Muscle layer of duodenum (tissue), 2 donors: ENCODE measurements at regions not wholly inside any gene's neighbourhood (a gene's known extent, or its start where the extent isn't known, plus 50 kb on each side); places are given as distances from the start of the nearest gene placed in this dataset.

ENCODE experiments used
- H3K27ac ChIP-seq: one replicate; pipeline ENCODE4 v1.7.0; 2013; ENCODE audit warnings: mild to moderate bottlenecking, low read length
- H3K27me3 ChIP-seq: one replicate; pipeline ENCODE4 v1.7.0; 2013; ENCODE audit warnings: low read depth, mild to moderate bottlenecking, control low read depth, low read length
- H3K36me3 ChIP-seq, 2 donors: one replicate each; pipeline ENCODE4 v1.7.0; 2013; ENCODE audit warnings: low read length in 2 of 2, control low read depth in 1 of 2, mild to moderate bottlenecking in 1 of 2; ENCODE audit not compliant: insufficient read depth in 2 of 2, control insufficient read depth in 1 of 2
- H3K4me1 ChIP-seq, 2 donors: one replicate each; pipeline ENCODE4 v1.7.0; 2013; ENCODE audit warnings: low read length in 2 of 2, mild to moderate bottlenecking in 2 of 2, control low read depth in 1 of 2, moderate library complexity in 1 of 2; ENCODE audit not compliant: insufficient read depth in 2 of 2, control insufficient read depth in 1 of 2
- H3K4me3 ChIP-seq, 2 donors: one replicate each; pipeline ENCODE4 v1.7.0; 2013; ENCODE audit warnings: low read length in 2 of 2, low read depth in 1 of 2, mild to moderate bottlenecking in 1 of 2
- H3K9me3 ChIP-seq, 2 donors: one replicate each; pipeline ENCODE4 v1.7.0; 2013; ENCODE audit warnings: low read length in 2 of 2, control low read depth in 1 of 2, mild to moderate bottlenecking in 1 of 2; ENCODE audit not compliant: control insufficient read depth in 1 of 2
- donor health status: healthy.

- Histone ChIP-seq H3K9me3 (no peaks in the 10 kb centered on the region), H3K4me1 (no peaks in the 10 kb centered on the region), H3K36me3 (no peaks in the 10 kb centered on the region), H3K27me3 (no peaks in the 10 kb centered on the region), H3K27ac (no peak overlapping the region), H3K4me3 (no peak overlapping the region)
Measured at GRCh38 chr10:128777342-128777741, 651.1 kb upstream of the MKI67 start.

- no peaks in the 10 kb centered on the region for H3K36me3 ChIP-seq
- H3K4me1 ChIP-seq, result no peaks in the 10 kb centered on the region
- H3K4me3 ChIP-seq, result no peak overlapping the region
- H3K27me3 ChIP-seq, result no peaks in the 10 kb centered on the region
- H3K9me3 ChIP-seq, result no peaks in the 10 kb centered on the region
- H3K27ac ChIP-seq, result no peak overlapping the region
Measured at GRCh38 chr10:128779416-128779815, 653.2 kb upstream of the MKI67 start.

GRCh38 chr10:128780156-128780761 is 654.0 kb upstream of the MKI67 start:
- Histone ChIP-seq H3K4me3 (no peak overlapping the region), H3K36me3 (no peaks in the 10 kb centered on the region), H3K9me3 (no peaks in the 10 kb centered on the region), H3K4me1 (no peaks in the 10 kb centered on the region), H3K27me3 (no peaks in the 10 kb centered on the region), H3K27ac (no peak overlapping the region)

GRCh38 chr10:128781637-128782036 is 655.4 kb upstream of the MKI67 start:
- Histone ChIP-seq H3K9me3 (no peaks in the 10 kb centered on the region), H3K27ac (no peak overlapping the region), H3K4me1 (no peaks in the 10 kb centered on the region), H3K27me3 (no peaks in the 10 kb centered on the region), H3K4me3 (no peak overlapping the region), H3K36me3 (no peaks in the 10 kb centered on the region)

- H3K4me3 ChIP-seq, result no peak overlapping the region
- H3K4me1 ChIP-seq, result no peaks in the 10 kb centered on the region
- no peaks in the 10 kb centered on the region for H3K9me3 ChIP-seq
- no peaks in the 10 kb centered on the region for H3K27me3 ChIP-seq
- no peaks in the 10 kb centered on the region for H3K36me3 ChIP-seq
- no peak overlapping the region for H3K27ac ChIP-seq
Measured at GRCh38 chr10:128784444-128784843, 658.2 kb upstream of the MKI67 start.

GRCh38 chr10:128792426-128793140 is 666.4 kb upstream of the MKI67 start:
- Histone ChIP-seq H3K27ac (no peak overlapping the region), H3K9me3 (no peaks in the 10 kb centered on the region), H3K27me3 (no peaks in the 10 kb centered on the region), H3K36me3 (no peaks in the 10 kb centered on the region), H3K4me1 (no peaks in the 10 kb centered on the region), H3K4me3 (no peak overlapping the region)

- Histone ChIP-seq H3K9me3 (no peaks in the 10 kb centered on the region), H3K27ac (no peak overlapping the region), H3K4me3 (no peak overlapping the region), H3K36me3 (no peaks in the 10 kb centered on the region), H3K27me3 (no peaks in the 10 kb centered on the region), H3K4me1 (no peaks in the 10 kb centered on the region)
Measured at GRCh38 chr10:128793726-128794655, 667.8 kb upstream of the MKI67 start.

GRCh38 chr10:128796396-128796912 is 670.2 kb upstream of the MKI67 start:
- H3K27me3 ChIP-seq, result no peaks in the 10 kb centered on the region
- H3K4me3 ChIP-seq, result no peak overlapping the region
- no peaks in the 10 kb centered on the region for H3K9me3 ChIP-seq
- H3K36me3 ChIP-seq, result no peaks in the 10 kb centered on the region
- H3K27ac ChIP-seq, result no peak overlapping the region
- H3K4me1 ChIP-seq, result no peaks in the 10 kb centered on the region

- H3K36me3 ChIP-seq, result no peaks in the 10 kb centered on the region
- no peaks in the 10 kb centered on the region for H3K9me3 ChIP-seq
- H3K4me3 ChIP-seq, result no peak overlapping the region
- no peaks in the 10 kb centered on the region for H3K4me1 ChIP-seq
- H3K27me3 ChIP-seq, result no peaks in the 10 kb centered on the region
- H3K27ac ChIP-seq, result no peak overlapping the region
Measured at GRCh38 chr10:128802062-128802461, 665.0 kb upstream of the MGMT start.

- Histone ChIP-seq H3K36me3 (no peaks in the 10 kb centered on the region), H3K4me3 (no peak overlapping the region), H3K9me3 (no peaks in the 10 kb centered on the region), H3K27ac (no peak overlapping the region), H3K27me3 (no peaks in the 10 kb centered on the region), H3K4me1 (no peaks in the 10 kb centered on the region)
Measured at GRCh38 chr10:128803790-128804189, 663.3 kb upstream of the MGMT start.

GRCh38 chr10:128804411-128804810 is 662.6 kb upstream of the MGMT start:
- Histone ChIP-seq H3K36me3 (no peaks in the 10 kb centered on the region), H3K4me3 (no peak overlapping the region), H3K9me3 (no peaks in the 10 kb centered on the region), H3K27ac (no peak overlapping the region), H3K27me3 (no peaks in the 10 kb centered on the region), H3K4me1 (no peaks in the 10 kb centered on the region)
